Dermis blood vessel endothelial cell (primary cell): ENCODE measurements at regions not wholly inside any gene's neighbourhood (a gene's known extent, or its start where the extent isn't known, plus 50 kb on each side); places are given as distances from the start of the nearest gene placed in this dataset.

ENCODE experiments used
- DNase-seq: peaks from one replicate; pipeline ENCODE4 v3.0.0; 2010

- DNase-seq = no peak
These were observed 457.5 kb downstream of the NSUN3 start for GRCh38 chr3:94520364-94520763.

- no peak for DNase-seq
These were observed 459.6 kb downstream of the NSUN3 start for GRCh38 chr3:94522488-94522887.

- no peak for DNase-seq
These were observed 461.4 kb downstream of the NSUN3 start for GRCh38 chr3:94524102-94524919.

- DNase-seq = no peak
These were observed 462.2 kb downstream of the NSUN3 start for GRCh38 chr3:94525043-94525442.

- DNase-seq = no peak
These were observed 467.0 kb downstream of the NSUN3 start for GRCh38 chr3:94529816-94530215.

DNA sequence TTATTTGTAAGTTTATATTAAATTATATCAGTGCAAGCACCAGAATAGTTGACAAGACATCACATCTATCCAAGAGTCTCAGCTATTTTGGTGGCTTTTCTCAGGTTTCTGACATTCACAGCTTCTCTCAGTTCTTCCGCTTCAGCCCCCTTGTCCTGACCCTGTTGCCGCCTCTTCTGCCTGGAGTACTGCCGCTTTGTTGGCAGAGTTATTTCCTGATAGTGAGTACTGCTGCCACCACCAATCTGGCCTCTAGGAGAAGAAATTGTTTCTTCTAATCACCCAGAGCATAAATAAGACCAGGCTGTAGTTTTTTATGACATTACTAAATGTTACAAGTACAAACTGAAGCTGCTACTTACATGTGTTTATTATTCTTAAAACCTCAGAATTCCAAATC, 470.1 kb downstream of the NSUN3 start:
- no peak for DNase-seq

DNA sequence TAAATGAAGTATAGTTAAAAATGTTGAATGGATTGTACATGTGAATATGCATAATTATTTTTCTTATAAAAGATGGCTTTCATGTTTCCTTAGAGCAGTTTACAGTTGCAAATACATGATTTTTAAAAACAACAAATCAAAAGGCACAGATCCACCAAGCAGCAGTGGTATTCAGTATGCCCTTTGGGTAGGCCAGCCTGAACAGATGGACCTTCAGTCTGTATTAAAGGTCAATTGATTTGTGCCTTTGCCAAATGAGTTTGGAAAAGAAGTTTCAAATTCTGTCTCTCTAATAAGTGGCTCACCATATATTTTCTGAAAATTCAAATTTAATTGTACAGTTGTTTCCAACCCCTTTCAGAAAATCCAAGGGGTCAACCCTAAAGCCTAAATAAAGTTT, 477.1 kb downstream of the NSUN3 start:
- no peak for DNase-seq

DNA sequence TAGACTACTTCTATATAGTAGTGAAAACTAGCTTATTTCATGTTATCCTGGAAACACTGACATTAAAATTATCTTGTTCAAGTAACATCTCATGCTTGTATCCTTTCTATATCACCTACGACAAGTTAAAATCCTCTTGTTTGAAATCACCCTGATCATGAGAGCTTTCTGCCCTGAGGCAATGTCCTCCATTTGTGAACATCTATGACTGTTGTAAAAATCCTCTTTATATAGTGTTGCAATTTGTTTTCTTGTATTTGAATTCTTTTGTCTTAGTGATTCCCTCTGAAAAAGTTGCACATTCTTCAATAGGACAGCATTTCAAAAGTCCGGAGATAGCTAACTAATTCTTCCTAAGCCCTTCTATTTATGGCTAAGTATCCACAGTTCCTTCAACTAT, 480.3 kb downstream of the NSUN3 start:
- DNase-seq = no peak

GRCh38 chr3:94544131-94544789, 481.4 kb downstream of the NSUN3 start:
- DNase-seq = no peak

GRCh38 chr3:94548581-94549316, 485.9 kb downstream of the NSUN3 start:
- no peak for DNase-seq

DNA sequence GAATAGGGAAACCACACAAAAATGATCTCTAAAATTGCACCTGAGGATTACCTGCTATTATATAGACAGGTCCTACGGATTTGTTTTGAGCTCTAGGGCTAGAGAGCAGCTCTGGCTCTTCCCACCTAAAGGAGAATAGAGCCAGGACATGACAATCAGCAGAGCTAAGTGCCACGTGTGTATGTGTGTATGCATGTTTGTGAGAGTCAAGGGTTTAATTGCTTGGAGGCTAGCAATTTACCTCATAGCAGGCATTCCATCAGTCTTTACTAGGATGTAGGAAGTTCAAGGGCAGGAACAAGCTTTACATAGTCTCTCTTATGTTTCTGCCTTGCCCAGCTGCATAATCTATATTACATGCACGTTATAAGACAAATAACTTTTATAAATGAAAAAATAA, 498.2 kb downstream of the NSUN3 start:
- no peak for DNase-seq

- DNase-seq = no peak
These were observed 501.4 kb downstream of the NSUN3 start for GRCh38 chr3:94564247-94564646.

DNA sequence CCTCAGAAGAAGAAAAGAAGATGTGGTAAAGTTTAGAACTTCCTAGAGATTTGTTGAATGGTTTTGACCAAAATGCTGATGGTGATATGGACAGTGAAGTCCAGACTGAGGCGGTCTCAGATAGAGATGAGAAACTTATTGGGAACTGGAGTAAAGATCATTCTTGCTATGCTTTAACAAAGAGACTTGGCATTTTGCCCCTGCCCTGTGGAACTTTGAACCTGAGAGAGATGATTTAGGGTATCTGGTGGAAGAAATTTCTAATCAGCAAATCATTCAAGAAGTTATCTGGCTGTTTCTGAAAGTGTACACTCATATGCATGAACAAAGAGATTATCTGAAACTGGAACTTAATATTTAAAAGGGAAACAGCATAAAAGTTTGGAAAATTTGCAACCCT, 505.2 kb downstream of the NSUN3 start:
- no peak for DNase-seq

DNA sequence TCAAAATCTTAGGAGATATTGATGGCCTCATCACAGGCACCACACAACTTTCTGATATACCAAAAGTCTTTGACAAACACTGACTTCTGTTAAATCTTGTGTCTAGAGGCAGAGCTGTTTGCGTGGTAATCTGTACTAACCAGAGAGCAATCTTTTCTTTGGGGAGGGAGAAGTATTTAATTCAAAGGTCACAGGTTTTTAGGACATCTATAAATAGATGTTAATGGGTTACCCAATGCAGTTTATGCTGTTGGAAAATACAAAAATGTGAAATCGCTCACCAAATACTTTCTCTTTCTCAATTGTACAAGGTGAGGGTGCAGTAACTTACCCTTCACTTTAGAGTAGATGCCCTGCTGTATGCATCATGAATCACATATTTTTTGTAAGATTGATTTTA, 510.5 kb downstream of the NSUN3 start:
- no peak for DNase-seq

DNA sequence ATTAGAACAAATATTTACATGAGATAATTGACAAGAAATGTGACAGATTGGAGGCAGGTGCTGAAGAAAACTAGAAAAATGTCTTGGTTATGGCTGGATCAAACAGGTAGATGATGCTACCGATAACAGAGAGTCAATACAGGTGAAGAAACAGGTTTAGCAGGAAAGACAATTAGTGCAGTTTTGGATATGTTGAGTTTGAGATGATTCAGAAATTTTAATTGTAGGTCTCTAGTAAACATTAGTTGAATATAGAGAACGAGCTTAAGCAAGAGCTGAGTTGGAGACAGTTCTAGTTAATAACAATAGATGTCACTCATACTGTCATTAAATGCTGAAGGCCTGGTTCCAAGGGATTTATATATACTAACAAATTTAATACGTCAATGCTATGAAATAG, 524.4 kb downstream of the NSUN3 start:
- no peak for DNase-seq

DNA sequence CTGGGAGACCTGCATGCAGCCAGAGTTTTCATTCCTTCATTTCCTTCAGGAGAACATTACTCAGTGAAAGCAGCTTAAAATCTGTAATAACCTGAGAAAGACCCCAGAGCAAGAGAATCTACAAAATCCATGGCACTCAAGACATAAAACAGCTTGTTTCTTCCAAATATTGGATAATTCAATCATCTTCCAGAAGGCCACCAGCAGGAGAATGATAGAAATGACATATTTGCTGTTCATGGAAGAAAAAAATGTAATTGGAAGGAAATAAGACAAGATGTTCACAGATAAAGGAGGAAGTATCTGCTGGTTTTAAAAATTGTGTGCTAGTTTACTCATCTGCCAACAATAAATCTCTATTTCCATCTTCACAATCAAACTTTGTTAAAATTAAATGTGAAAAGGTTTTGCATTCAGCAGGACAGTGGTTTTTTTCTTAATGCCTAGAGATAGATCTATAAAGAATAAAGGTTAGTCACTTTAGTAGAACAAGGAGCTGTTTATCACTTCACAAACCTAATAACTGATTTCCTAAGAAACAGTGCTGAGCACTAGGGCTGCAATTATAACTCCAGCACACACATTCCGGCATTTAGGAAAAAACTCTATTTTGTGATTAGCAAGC, 530.8 kb downstream of the NSUN3 start:
- DNase-seq = no peak

DNA sequence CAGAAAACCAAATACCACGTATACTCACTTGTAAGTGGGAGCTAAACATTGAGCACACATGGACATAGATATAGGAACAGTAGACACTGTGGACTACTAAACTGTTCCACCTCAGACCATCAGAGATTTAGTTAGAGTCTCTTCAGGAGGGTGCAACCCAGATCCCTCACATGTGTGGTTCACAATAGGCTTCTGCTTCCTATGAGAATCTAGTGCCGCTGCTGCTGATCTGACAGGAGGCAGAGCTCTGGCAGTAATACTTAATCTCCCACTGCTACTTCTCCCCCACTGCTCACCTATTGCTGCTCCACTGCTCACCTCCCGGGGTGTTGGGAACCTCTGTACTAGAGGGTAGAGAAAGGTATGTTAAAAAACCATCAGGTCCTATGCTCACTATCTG, 533.3 kb downstream of the NSUN3 start:
- no peak for DNase-seq

GRCh38 chr3:94596887-94597566, 534.2 kb downstream of the NSUN3 start:
- no peak for DNase-seq

DNA sequence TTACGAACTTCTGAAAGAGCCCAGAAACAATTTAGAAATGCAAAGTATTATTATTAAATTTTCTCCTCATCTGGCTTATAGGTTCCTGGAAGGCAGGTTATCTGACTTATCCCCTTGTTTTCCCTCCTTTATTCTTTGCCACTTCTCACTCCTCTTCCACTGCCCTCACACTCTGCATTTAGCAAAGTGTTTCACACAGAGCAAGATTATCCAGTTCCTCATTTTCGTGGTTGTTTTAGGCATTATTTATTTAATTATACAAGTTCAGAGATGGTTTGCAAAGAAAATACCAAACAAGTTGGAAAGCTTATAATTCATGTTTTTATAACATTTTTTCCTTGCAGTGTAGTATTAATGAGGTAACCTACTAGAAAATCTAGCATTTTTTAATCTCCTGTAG, 544.9 kb downstream of the NSUN3 start:
- no peak for DNase-seq

DNA sequence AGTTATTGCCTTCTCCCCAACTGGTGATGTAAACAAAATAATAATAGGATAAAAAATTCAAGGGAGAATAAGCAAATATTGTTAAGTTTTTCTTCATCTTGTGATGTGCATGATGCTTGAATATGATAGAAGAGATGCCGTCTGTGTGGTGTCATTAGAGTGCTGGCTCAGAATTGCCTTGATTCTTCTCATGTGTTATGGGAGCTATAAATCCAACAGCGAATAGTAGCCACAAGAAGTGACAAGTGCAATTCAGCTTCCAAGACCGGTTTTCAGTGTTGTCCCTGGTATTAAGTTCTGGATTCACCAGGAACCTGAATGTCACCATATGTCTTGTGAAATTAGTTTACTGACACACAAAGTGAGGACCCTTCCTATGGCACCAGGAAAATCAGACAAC, 547.0 kb downstream of the NSUN3 start:
- DNase-seq = no peak

GRCh38 chr3:94611596-94611995, 548.7 kb downstream of the NSUN3 start:
- no peak for DNase-seq

DNA sequence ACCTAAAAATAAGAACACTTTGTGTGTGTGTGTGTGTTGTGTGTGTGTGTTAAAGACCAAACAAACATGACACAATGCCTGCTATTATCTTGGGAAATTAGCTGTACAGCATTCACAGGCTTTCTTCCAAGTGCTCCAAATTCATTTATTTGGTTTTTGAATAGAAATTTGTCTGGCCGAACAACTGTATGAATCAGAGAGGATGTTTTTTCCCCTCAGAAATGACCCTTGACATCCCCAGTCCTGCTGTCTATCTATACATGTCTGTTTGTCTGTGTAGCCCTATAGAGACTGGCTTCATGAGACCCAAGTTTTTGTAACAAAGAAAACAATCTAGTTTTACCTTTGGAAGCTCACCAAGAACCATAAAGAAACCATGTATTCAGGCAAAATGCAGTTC, 549.8 kb downstream of the NSUN3 start:
- DNase-seq = no peak

GRCh38 chr3:94614192-94614591, 551.3 kb downstream of the NSUN3 start:
- no peak for DNase-seq
